ENCODE measurements at regions not wholly inside any gene's neighbourhood (a gene's known extent, or its start where the extent isn't known, plus 50 kb on each side); places are given as distances from the start of the nearest gene placed in this dataset.

DNA sequence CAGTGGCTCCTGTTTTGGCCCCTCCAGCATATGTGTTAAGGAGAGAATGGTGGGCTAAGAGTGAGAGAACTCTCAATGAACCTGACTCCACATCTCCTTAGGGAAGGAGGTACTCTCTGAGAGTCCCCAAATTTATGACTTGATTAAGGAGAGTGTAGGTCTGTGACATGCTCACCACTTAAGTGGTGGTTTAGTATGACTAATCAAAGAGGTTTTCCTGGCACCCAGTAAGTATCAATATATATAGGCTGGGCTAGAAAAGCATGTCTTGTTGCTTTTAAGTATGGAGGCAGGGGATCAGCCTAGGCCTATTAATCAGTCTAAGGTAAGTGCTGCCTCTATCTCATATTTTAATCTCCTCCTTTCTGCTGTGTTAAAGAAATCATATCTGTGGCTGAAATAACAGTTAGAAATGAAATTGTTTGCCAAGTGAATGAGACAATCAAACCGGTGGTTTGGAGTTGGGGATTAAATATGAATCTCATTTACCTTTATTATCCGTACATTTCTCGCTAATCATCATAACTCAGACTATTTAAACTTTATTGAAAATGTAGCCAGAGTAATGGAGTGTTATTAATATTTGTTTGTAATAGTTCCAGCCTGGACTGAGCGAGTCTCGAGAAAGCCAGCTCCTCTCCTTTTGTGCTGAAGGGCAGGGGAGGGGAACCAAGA is 107.7 kb upstream of the MEIS1 start:
- TF ChIP-seq CTCF (IDR thresholded peaks at IDR 0.05) (no peak), POLR2A (IDR thresholded peaks at IDR 0.05) (no peak)
